ENCODE measurements at regions not wholly inside any gene's neighbourhood (a gene's known extent, or its start where the extent isn't known, plus 50 kb on each side); places are given as distances from the start of the nearest gene placed in this dataset.
"Not testable (repeated sequence)": the region's sequence is repeated elsewhere in the genome, so short reads cannot be mapped to it uniquely, and the experiment has no call there.

GRCh38 chr3:144023543-144023942 lies 51.9 kb downstream of the DIPK2A start:
- TF ChIP-seq CTCF (IDR thresholded peaks at IDR 0.05; ENCODE audit: insufficient read depth, low read depth, low read length); EZH2 (IDR thresholded peaks at IDR 0.05; ENCODE audit: insufficient read depth, low read length): not testable (repeated sequence)

All from astrocyte (in vitro differentiated cells and primary cell).